ENCODE measurements at regions not wholly inside any gene's neighbourhood (a gene's known extent, or its start where the extent isn't known, plus 50 kb on each side); places are given as distances from the start of the nearest gene placed in this dataset.

DNA sequence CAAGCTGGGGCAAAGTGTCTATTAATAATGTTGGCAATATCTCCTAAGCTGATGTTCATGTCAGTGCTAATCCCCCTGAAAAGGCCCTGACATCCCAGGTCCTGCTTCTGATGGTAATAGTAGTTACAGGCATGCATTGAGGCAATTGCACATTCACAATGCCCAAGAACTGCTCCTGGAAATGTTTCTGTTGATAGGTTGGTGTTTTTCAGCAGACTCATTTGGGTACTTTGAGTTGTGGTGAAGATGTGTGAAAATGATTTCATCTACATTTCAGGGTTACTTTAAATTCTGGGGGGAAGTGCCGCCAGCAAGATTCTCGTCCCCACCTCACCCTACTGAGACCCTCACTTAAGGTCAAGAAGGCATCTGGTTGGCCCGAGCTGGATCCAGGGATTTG lies 92.9 kb downstream of the BBS10 start:
- TF ChIP-seq EZH2phosphoT487 (IDR thresholded peaks at IDR 0.05; ENCODE audit: borderline replicate concordance, low read depth) (no peak), GABPA (IDR thresholded peaks at IDR 0.05; ENCODE audit: low read depth) (no peak), FOXJ3 (CRISPR knock-in tag; IDR thresholded peaks at IDR 0.05) (no peak), POLR2AphosphoS5 (IDR thresholded peaks at IDR 0.05; ENCODE audit: low read depth, low read length) (no peak)
- POLR2A ChIA-PET = no interaction called here
- WGBS (ENCODE audit: low lambda C conversion rate) = 87% methylated on average over 3 of the region's 3 CpGs
- CTCF ChIA-PET = interaction anchor here (1.2 kb wide), 1 partner anchor 10 kb away, joined by 3 read pairs; no protein-coding TSS in a partner anchor
- H3K27me3 ChIP-seq (ENCODE audit: insufficient read depth) = no peaks in the 10 kb centered on the region
- no peak overlapping the region for H3K27ac ChIP-seq (ENCODE audit: low read depth in 2 of 2, low read length in 1 of 2)
- no peak overlapping the region for H3K4me2 ChIP-seq
- peaks cover 4% of the 10 kb centered on the region; the same call in 1 of the 2 replicates for H3K79me2 ChIP-seq (ENCODE audit: insufficient read depth)
- no peaks in the 10 kb centered on the region for H3K9me2 ChIP-seq
- H3K4me3 ChIP-seq (ENCODE audit: low read depth in 2 of 2, low read length in 1 of 2) = no peak overlapping the region
- peaks cover 26% of the 10 kb centered on the region for H3F3A ChIP-seq (replicated peaks; ENCODE audit: insufficient read depth)
- H2AFZ ChIP-seq (ENCODE audit: low read depth) = no peak overlapping the region
- no peak for DNase-seq
- no peak overlapping the region for H3K9ac ChIP-seq
- no peaks in the 10 kb centered on the region for H3K36me3 ChIP-seq (replicated peaks in 1 of 2; ENCODE audit: control insufficient read depth in 1 of 2, insufficient read depth in 2 of 2, low read length in 1 of 2)
- peaks cover 0 to 32% of the 10 kb centered on the region in 2 experiments; a peak in 2 of 4 replicates for H3K4me1 ChIP-seq (ENCODE audit: control insufficient read depth in 1 of 2, insufficient read depth in 2 of 2, low read depth in 1 of 2, low read length in 1 of 2)
- no peaks in the 10 kb centered on the region for H3K9me3 ChIP-seq
- H4K20me1 ChIP-seq (ENCODE audit: insufficient read depth) = no peaks in the 10 kb centered on the region

GRCh38 chr12:76252031-76252430 lies 96.2 kb downstream of the BBS10 start:
- H3K9me3 ChIP-seq = no peaks in the 10 kb centered on the region
- no peaks in the 10 kb centered on the region for H3F3A ChIP-seq (replicated peaks; ENCODE audit: insufficient read depth)
- H3K4me2 ChIP-seq = no peak overlapping the region
- H2AFZ ChIP-seq (ENCODE audit: low read depth) = 0 out of 2 replicates have a peak overlapping the region, but pooled peaks have one; percentile 16
- peaks cover 0 to 11% of the 10 kb centered on the region in 2 experiments; a peak in 3 of 4 replicates for H3K4me1 ChIP-seq (ENCODE audit: control insufficient read depth in 1 of 2, insufficient read depth in 2 of 2, low read depth in 1 of 2, low read length in 1 of 2)
- H4K20me1 ChIP-seq (ENCODE audit: insufficient read depth) = no peaks in the 10 kb centered on the region
- CTCF ChIA-PET = interaction anchor here (1.2 kb wide), 1 partner anchor 8 kb away, joined by 3 read pairs; no protein-coding TSS in a partner anchor
- no peak overlapping the region for H3K9ac ChIP-seq
- 96% methylated on average over 11 of the region's 11 CpGs for WGBS (ENCODE audit: low lambda C conversion rate)
- no peak overlapping the region for H3K27ac ChIP-seq (ENCODE audit: low read depth in 2 of 2, low read length in 1 of 2)
- POLR2A ChIA-PET = no interaction called here
- TF ChIP-seq CHD2 (IDR thresholded peaks at IDR 0.05; ENCODE audit: low read length, partially characterized antibody) (no peak), TAF1 (IDR thresholded peaks at IDR 0.05; ENCODE audit: borderline replicate concordance, low read depth, low read length) (no peak), PBX3 (IDR thresholded peaks at IDR 0.05) (no peak), GABPA (IDR thresholded peaks at IDR 0.05; ENCODE audit: low read depth) (no peak)
- H3K36me3 ChIP-seq (replicated peaks in 1 of 2; ENCODE audit: control insufficient read depth in 1 of 2, insufficient read depth in 2 of 2, low read length in 1 of 2) = no peaks in the 10 kb centered on the region
- DNase-seq = no peak
- no peaks in the 10 kb centered on the region for H3K27me3 ChIP-seq (ENCODE audit: insufficient read depth)
- H3K4me3 ChIP-seq (ENCODE audit: low read depth in 2 of 2, low read length in 1 of 2) = no peak overlapping the region
- no peaks in the 10 kb centered on the region for H3K79me2 ChIP-seq (ENCODE audit: insufficient read depth)
- no peaks in the 10 kb centered on the region for H3K9me2 ChIP-seq

DNA sequence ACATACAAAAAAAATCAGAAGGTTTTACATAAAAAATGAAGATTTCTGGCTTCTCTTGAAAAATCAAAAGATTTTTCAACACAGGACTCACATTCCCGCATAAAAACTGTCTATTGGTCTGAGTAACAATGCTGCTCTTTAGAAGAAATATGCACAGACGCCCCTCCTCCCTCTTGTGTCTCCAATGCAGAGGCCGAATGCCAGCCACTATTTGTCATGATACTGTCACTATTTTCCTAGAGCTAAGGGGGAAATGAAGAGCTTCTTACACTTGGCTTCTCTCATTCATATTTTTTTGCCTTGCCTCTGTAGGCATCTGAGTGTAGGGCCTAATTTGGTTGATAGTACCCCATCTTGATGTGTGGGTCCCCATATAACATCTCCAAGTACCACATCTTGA lies 98.0 kb downstream of the BBS10 start:
- Histone ChIP-seq H3K9ac (no peak overlapping the region), H3K27ac (ENCODE audit: low read depth in 2 of 2, low read length in 1 of 2) (0 out of 4 replicates have a peak overlapping the region, but pooled peaks of 1 of the 2 experiments have one; percentile 22), H3K4me2 (no peak overlapping the region), H3F3A (replicated peaks; ENCODE audit: insufficient read depth) (no peaks in the 10 kb centered on the region), H2AFZ (ENCODE audit: low read depth) (no peak overlapping the region), H3K9me2 (no peaks in the 10 kb centered on the region), H4K20me1 (ENCODE audit: insufficient read depth) (no peaks in the 10 kb centered on the region), H3K79me2 (ENCODE audit: insufficient read depth) (no peaks in the 10 kb centered on the region), H3K27me3 (ENCODE audit: insufficient read depth) (no peaks in the 10 kb centered on the region), H3K4me1 (ENCODE audit: control insufficient read depth in 1 of 2, insufficient read depth in 2 of 2, low read depth in 1 of 2, low read length in 1 of 2) (peaks cover 0 to 13% of the 10 kb centered on the region in 2 experiments; a peak in 3 of 4 replicates), H3K9me3 (no peaks in the 10 kb centered on the region), H3K4me3 (ENCODE audit: low read depth in 2 of 2, low read length in 1 of 2) (no peak overlapping the region), H3K36me3 (replicated peaks in 1 of 2; ENCODE audit: control insufficient read depth in 1 of 2, insufficient read depth in 2 of 2, low read length in 1 of 2) (no peaks in the 10 kb centered on the region)
- ChIA-PET CTCF (no interaction called here), POLR2A (no interaction called here)
- DNase-seq = no peak
- TF ChIP-seq SMC3 (IDR thresholded peaks at IDR 0.05; ENCODE audit: low read depth, low read length) = no peak
- peak; percentile 27; the same call in 1 of the 2 replicates for TF ChIP-seq NFIC (IDR thresholded peaks at IDR 0.05; ENCODE audit: borderline replicate concordance)
- TF ChIP-seq PBX3 (IDR thresholded peaks at IDR 0.05) = peak; percentile 78
- peak; percentile 18; the same call in 1 of the 2 replicates for TF ChIP-seq TCF12 (IDR thresholded peaks at IDR 0.05)
- TF ChIP-seq, protein P1, sequence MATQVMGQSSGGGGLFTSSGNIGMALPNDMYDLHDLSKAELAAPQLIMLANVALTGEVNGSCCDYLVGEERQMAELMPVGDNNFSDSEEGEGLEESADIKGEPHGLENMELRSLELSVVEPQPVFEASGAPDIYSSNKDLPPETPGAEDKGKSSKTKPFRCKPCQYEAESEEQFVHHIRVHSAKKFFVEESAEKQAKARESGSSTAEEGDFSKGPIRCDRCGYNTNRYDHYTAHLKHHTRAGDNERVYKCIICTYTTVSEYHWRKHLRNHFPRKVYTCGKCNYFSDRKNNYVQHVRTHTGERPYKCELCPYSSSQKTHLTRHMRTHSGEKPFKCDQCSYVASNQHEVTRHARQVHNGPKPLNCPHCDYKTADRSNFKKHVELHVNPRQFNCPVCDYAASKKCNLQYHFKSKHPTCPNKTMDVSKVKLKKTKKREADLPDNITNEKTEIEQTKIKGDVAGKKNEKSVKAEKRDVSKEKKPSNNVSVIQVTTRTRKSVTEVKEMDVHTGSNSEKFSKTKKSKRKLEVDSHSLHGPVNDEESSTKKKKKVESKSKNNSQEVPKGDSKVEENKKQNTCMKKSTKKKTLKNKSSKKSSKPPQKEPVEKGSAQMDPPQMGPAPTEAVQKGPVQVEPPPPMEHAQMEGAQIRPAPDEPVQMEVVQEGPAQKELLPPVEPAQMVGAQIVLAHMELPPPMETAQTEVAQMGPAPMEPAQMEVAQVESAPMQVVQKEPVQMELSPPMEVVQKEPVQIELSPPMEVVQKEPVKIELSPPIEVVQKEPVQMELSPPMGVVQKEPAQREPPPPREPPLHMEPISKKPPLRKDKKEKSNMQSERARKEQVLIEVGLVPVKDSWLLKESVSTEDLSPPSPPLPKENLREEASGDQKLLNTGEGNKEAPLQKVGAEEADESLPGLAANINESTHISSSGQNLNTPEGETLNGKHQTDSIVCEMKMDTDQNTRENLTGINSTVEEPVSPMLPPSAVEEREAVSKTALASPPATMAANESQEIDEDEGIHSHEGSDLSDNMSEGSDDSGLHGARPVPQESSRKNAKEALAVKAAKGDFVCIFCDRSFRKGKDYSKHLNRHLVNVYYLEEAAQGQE (IDR thresholded peaks at IDR 0.05; ENCODE audit: low read depth, low read length) = no peak
- WGBS (ENCODE audit: low lambda C conversion rate) = 29% methylated on average over 3 of the region's 3 CpGs
